ENCODE measurements at regions not wholly inside any gene's neighbourhood (a gene's known extent, or its start where the extent isn't known, plus 50 kb on each side); places are given as distances from the start of the nearest gene placed in this dataset.

- TF ChIP-seq REST (IDR thresholded peaks at IDR 0.05; ENCODE audit: low read depth, low read length) (no peak), MAX (IDR thresholded peaks at IDR 0.05; ENCODE audit: low read depth, low read length) (no peak), CTCF (IDR thresholded peaks at IDR 0.05 in 2 of 3, conservative IDR thresholded peaks at IDR 0.05 in 1 of 3; ENCODE audit: control insufficient read depth in 2 of 3, extremely low read depth in 1 of 3, insufficient read depth in 1 of 3, low read depth in 3 of 3, low read length in 3 of 3) (no peak), SP1 (IDR thresholded peaks at IDR 0.05; ENCODE audit: low read depth, low read length) (no peak), SUZ12 (IDR thresholded peaks at IDR 0.05; ENCODE audit: unreplicated experiment) (no peak), EZH2 (IDR thresholded peaks at IDR 0.05; ENCODE audit: borderline replicate concordance, control insufficient read depth, low read depth, low read length) (no peak), ATF7 (IDR thresholded peaks at IDR 0.05; ENCODE audit: low read depth) (no peak)
These were observed 98.2 kb downstream of the SLC35B3 start for GRCh38 chr6:8337147-8337546.
